GM23338 (cell line): ENCODE measurements at regions not wholly inside any gene's neighbourhood (a gene's known extent, or its start where the extent isn't known, plus 50 kb on each side); places are given as distances from the start of the nearest gene placed in this dataset.

Source experiments
- ATAC-seq: fragments of 200-7000 bp; cut with Tn5 transposase; 3 replicates; pipeline ENCODE4 v1.9.1; 2020
- DNase-seq: peaks from one replicate; pipeline ENCODE4 v3.0.0-alpha.2; 2015; ENCODE audit warnings: low spot score
- H2AFZ ChIP-seq: fragments of 200-600 bp; sonication (generic); 2 replicates; pipeline ENCODE4 v1.8.0; 2016; ENCODE audit warnings: antibody characterized with exemption, mild to moderate bottlenecking, moderate library complexity
- H3F3A ChIP-seq: fragments of 200-600 bp; sonication (generic); replicated peaks from 2 replicates; pipeline ENCODE4 v1.8.0; 2017; ENCODE audit warnings: antibody characterized with exemption, mixed run types, low read depth
- H3K27ac ChIP-seq: fragments of 200-600 bp; sonication (generic); 2 replicates; pipeline ENCODE4 v1.6.1; 2016; ENCODE audit warnings: low read depth
- H3K27me3 ChIP-seq: fragments of 200-600 bp; sonication (generic); 2 replicates; pipeline ENCODE4 v1.8.0; 2016; ENCODE audit warnings: mild to moderate bottlenecking, mixed run types, moderate library complexity; ENCODE audit not compliant: insufficient read depth
- H3K36me3 ChIP-seq: fragments of 200-600 bp; sonication (generic); 2 replicates; pipeline ENCODE4 v1.8.0; 2016; ENCODE audit warnings: mild to moderate bottlenecking; ENCODE audit not compliant: insufficient read depth
- H3K4me1 ChIP-seq: fragments of 200-600 bp; sonication (generic); 2 replicates; pipeline ENCODE4 v1.8.0; 2016; ENCODE audit warnings: mild to moderate bottlenecking, moderate library complexity; ENCODE audit not compliant: insufficient read depth
- H3K4me2 ChIP-seq: fragments of 200-600 bp; sonication (generic); 2 replicates; pipeline ENCODE4 v1.7.1; 2017; ENCODE audit warnings: mixed run types
- H3K4me3 ChIP-seq: fragments of 200-600 bp; sonication (generic); 2 replicates; pipeline ENCODE4 v1.6.1; 2016; ENCODE audit warnings: mixed run types
- H3K79me2 ChIP-seq: fragments of 200-600 bp; sonication (generic); replicated peaks from 2 replicates; pipeline ENCODE4 v1.8.0; 2017; ENCODE audit warnings: mild to moderate bottlenecking; ENCODE audit not compliant: insufficient read depth
- H3K9me2 ChIP-seq: fragments of 200-600 bp; sonication (generic); 2 replicates; pipeline ENCODE4 v1.8.0; 2017; ENCODE audit not compliant: insufficient read depth
- H4K20me1 ChIP-seq: fragments of 200-600 bp; sonication (generic); replicated peaks from 2 replicates; pipeline ENCODE4 v1.8.0; 2017; ENCODE audit warnings: mild to moderate bottlenecking; ENCODE audit not compliant: insufficient read depth
- H3K27ac Mint-ChIP-seq: 2 replicates; pipeline ENCODE4 v1.8.0; 2020; ENCODE audit warnings: inconsistent platforms, mild to moderate bottlenecking, moderate library complexity, mixed read lengths
- H3K27me3 Mint-ChIP-seq: 3 replicates; pipeline ENCODE4 v1.8.0; 2022; ENCODE audit warnings: low read depth, mild to moderate bottlenecking, moderate library complexity, mixed read lengths, inconsistent platforms; ENCODE audit not compliant: insufficient read depth, poor library complexity
- H3K36me3 Mint-ChIP-seq: 3 replicates; pipeline ENCODE4 v1.8.0; 2021; ENCODE audit warnings: low read depth, mild to moderate bottlenecking, inconsistent platforms, moderate library complexity, mixed read lengths
- H3K4me1 Mint-ChIP-seq: 3 replicates; pipeline ENCODE4 v1.8.0; 2020; ENCODE audit warnings: mild to moderate bottlenecking, inconsistent platforms, mixed read lengths
- H3K4me3 Mint-ChIP-seq: 3 replicates; pipeline ENCODE4 v1.8.0; 2021; ENCODE audit warnings: moderate library complexity, mild to moderate bottlenecking, inconsistent platforms, mixed read lengths
- H3K9me3 Mint-ChIP-seq: 3 replicates; pipeline ENCODE4 v1.8.0; 2020; ENCODE audit warnings: moderate library complexity, mild to moderate bottlenecking, inconsistent platforms, mixed read lengths
- CREB1 ChIP-seq: fragments of 250-450 bp; sonication (Bioruptor Pico); IDR thresholded peaks from 2 replicates; pipeline ENCODE4 v1.5.0; 2020; ENCODE audit warnings: low read depth, mild to moderate bottlenecking, moderate library complexity
- EZH2phosphoT487 ChIP-seq: fragments of 200-600 bp; sonication (generic); IDR thresholded peaks from one replicate; pipeline ENCODE4 v1.8.1; 2018; ENCODE audit warnings: antibody characterized with exemption; ENCODE audit not compliant: unreplicated experiment
- JUNB ChIP-seq: IDR thresholded peaks from one replicate; pipeline ENCODE4 v1.6.1; 2016; ENCODE audit warnings: antibody characterized with exemption; ENCODE audit not compliant: unreplicated experiment
- NANOG ChIP-seq: IDR thresholded peaks from 2 replicates; pipeline ENCODE4 v1.6.1; 2016; ENCODE audit warnings: antibody characterized with exemption, borderline replicate concordance
- STAT1 ChIP-seq: IDR thresholded peaks from one replicate; pipeline ENCODE4 v1.6.1; 2016; ENCODE audit warnings: antibody characterized with exemption; ENCODE audit not compliant: unreplicated experiment
- ZNF114 ChIP-seq: fragments of 250-450 bp; sonication (Bioruptor Pico); IDR thresholded peaks from 2 replicates; pipeline ENCODE4 v1.5.0; 2020; ENCODE audit warnings: mild to moderate bottlenecking, moderate library complexity
- ZNF331 ChIP-seq: fragments of 250-450 bp; sonication (Bioruptor Pico); IDR thresholded peaks from 2 replicates; pipeline ENCODE4 v1.5.0; 2020; ENCODE audit warnings: low read depth, mild to moderate bottlenecking, moderate library complexity
- TF ChIP-seq, protein P1 (sequence below), 2 experiments: fragments of 200-600 bp in 1 of 2; sonication (generic) in 1 of 2; conservative IDR thresholded peaks; 2 replicates each; pipeline versions ENCODE4 v1.5.1 to v1.6.1; 2016 to 2017; ENCODE audit warnings: antibody characterized with exemption in 2 of 2, low read depth in 2 of 2, mild to moderate bottlenecking in 2 of 2, moderate library complexity in 1 of 2

DNA sequence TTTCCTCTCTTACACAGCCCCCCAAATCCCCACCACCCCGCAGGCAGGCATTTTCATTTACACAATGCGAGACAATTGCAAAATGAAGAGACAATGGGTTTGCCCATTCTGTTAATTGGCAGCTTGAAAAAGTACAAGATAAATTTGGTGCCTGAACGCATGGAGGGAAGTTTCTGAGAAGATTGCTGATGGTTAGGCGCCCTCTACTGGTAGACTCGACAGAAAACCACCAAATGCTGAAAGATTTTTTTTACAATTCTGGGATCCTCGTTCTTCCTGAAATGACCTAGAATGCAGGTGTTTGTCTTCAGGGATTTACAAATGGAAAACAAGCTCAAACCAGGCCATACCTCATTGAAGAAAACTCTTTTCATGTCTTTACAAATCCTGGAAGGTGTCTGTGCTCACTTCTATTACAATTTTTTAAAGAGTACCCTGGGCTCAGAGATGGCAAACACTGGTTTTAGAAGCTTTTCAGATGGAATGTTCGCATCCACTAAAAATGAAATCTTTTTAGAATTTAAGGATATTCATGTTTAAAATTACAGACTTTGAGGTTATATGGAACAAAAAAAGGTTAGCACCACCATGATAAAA, 338.5 kb downstream of the PMP22 start:
- Histone ChIP-seq H2AFZ (no peak overlapping the region), H3K27ac (no peak overlapping the region), H3K27me3 (no peaks in the 10 kb centered on the region), H3K4me2 (no peak overlapping the region), H3K36me3 (no peaks in the 10 kb centered on the region), H4K20me1 (no peaks in the 10 kb centered on the region), H3F3A (no peaks in the 10 kb centered on the region), H3K4me1 (no peaks in the 10 kb centered on the region), H3K79me2 (no peaks in the 10 kb centered on the region), H3K9me2 (no peaks in the 10 kb centered on the region), H3K4me3 (no peak overlapping the region)
- Mint-ChIP-seq H3K4me1 (no peaks in the 10 kb centered on the region), H3K36me3 (peaks cover 5% of the 10 kb centered on the region; the same call in 2 of the 3 replicates), H3K4me3 (no peak overlapping the region), H3K27me3 (no peaks in the 10 kb centered on the region), H3K9me3 (peaks cover 6% of the 10 kb centered on the region; the same call in 1 of the 3 replicates), H3K27ac (no peak overlapping the region)
- TF ChIP-seq, protein P1, sequence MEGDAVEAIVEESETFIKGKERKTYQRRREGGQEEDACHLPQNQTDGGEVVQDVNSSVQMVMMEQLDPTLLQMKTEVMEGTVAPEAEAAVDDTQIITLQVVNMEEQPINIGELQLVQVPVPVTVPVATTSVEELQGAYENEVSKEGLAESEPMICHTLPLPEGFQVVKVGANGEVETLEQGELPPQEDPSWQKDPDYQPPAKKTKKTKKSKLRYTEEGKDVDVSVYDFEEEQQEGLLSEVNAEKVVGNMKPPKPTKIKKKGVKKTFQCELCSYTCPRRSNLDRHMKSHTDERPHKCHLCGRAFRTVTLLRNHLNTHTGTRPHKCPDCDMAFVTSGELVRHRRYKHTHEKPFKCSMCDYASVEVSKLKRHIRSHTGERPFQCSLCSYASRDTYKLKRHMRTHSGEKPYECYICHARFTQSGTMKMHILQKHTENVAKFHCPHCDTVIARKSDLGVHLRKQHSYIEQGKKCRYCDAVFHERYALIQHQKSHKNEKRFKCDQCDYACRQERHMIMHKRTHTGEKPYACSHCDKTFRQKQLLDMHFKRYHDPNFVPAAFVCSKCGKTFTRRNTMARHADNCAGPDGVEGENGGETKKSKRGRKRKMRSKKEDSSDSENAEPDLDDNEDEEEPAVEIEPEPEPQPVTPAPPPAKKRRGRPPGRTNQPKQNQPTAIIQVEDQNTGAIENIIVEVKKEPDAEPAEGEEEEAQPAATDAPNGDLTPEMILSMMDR (conservative IDR thresholded peaks at IDR 0.05; ENCODE audit: low read depth in 2 of 2) = peak; percentile 86 to 89
- TF ChIP-seq NANOG = no peak
- peak; percentile 34 for ATAC-seq
- peak; percentile 86 for DNase-seq

GRCh38 chr17:14926073-14926472, 339.1 kb downstream of the PMP22 start:
- no peak for DNase-seq
- no peaks in the 10 kb centered on the region for H3K79me2 ChIP-seq
- Mint-ChIP-seq H3K36me3 (peaks cover 5% of the 10 kb centered on the region; the same call in 2 of the 3 replicates), H3K27me3 (no peaks in the 10 kb centered on the region), H3K27ac (no peak overlapping the region), H3K4me3 (no peak overlapping the region), H3K4me1 (no peaks in the 10 kb centered on the region), H3K9me3 (peaks cover 6% of the 10 kb centered on the region; the same call in 1 of the 3 replicates)
- no peaks in the 10 kb centered on the region for H3K27me3 ChIP-seq
- no peaks in the 10 kb centered on the region for H3F3A ChIP-seq
- H3K4me1 ChIP-seq = no peaks in the 10 kb centered on the region
- H3K27ac ChIP-seq = no peak overlapping the region
- no peaks in the 10 kb centered on the region for H4K20me1 ChIP-seq
- no peaks in the 10 kb centered on the region for H3K36me3 ChIP-seq
- H2AFZ ChIP-seq = no peak overlapping the region; the same call in 1 of the 2 replicates
- H3K4me3 ChIP-seq = no peak overlapping the region
- no peak for ATAC-seq
- TF ChIP-seq ZNF331 (CRISPR knock-in tag) (no peak), JUNB (no peak), ZNF114 (CRISPR knock-in tag) (no peak), STAT1 (no peak), CREB1 (CRISPR knock-in tag) (no peak), EZH2phosphoT487 (no peak)
- TF ChIP-seq, protein P1 (conservative IDR thresholded peaks at IDR 0.05; ENCODE audit: low read depth in 2 of 2) = no peak
- H3K4me2 ChIP-seq = no peak overlapping the region
- H3K9me2 ChIP-seq = no peaks in the 10 kb centered on the region
